IMR-90 (cell line): ENCODE measurements at regions not wholly inside any gene's neighbourhood (a gene's known extent, or its start where the extent isn't known, plus 50 kb on each side); places are given as distances from the start of the nearest gene placed in this dataset.

Source experiments
- CEBPB ChIP-seq: IDR thresholded peaks from 2 replicates; pipeline ENCODE4 v1.6.1; 2012; ENCODE audit warnings: low read depth, low read length, improper control_type of control experiment
- POLR2A ChIP-seq: IDR thresholded peaks from 2 replicates; pipeline ENCODE4 v1.6.1; 2012; ENCODE audit warnings: mild to moderate bottlenecking, low read depth, low read length
- RFX5 ChIP-seq: IDR thresholded peaks from 2 replicates; pipeline ENCODE4 v1.8.0; 2012; ENCODE audit warnings: low read depth, mild to moderate bottlenecking, low read length, moderate library complexity
- TF ChIP-seq, protein P1 (sequence below): conservative IDR thresholded peaks from 2 replicates; pipeline ENCODE4 v1.5.1; 2012; ENCODE audit warnings: mild to moderate bottlenecking, low read depth, low read length, improper control_type of control experiment

DNA sequence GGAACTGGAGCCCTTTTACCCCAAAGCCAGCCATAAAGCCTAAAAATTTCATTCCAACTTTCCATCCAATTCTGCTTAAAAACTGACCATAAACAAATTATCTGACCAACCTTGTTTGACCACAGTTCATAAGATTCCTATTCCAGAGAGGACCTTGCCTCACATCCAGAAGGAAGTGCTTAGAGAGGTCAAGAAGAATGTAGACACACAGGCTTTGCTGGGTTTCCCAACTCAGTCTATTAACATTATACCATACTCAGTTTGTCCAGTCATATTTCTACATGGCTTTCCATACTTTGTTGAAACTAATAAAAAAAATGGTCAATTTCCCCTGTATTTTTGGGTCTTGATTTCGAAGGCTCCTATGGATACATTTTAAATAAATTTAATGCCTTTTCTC lies 1522.5 kb downstream of the ARAP2 start:
- TF ChIP-seq, protein P1, sequence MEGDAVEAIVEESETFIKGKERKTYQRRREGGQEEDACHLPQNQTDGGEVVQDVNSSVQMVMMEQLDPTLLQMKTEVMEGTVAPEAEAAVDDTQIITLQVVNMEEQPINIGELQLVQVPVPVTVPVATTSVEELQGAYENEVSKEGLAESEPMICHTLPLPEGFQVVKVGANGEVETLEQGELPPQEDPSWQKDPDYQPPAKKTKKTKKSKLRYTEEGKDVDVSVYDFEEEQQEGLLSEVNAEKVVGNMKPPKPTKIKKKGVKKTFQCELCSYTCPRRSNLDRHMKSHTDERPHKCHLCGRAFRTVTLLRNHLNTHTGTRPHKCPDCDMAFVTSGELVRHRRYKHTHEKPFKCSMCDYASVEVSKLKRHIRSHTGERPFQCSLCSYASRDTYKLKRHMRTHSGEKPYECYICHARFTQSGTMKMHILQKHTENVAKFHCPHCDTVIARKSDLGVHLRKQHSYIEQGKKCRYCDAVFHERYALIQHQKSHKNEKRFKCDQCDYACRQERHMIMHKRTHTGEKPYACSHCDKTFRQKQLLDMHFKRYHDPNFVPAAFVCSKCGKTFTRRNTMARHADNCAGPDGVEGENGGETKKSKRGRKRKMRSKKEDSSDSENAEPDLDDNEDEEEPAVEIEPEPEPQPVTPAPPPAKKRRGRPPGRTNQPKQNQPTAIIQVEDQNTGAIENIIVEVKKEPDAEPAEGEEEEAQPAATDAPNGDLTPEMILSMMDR = no peak
- no peak for TF ChIP-seq POLR2A
- TF ChIP-seq RFX5 = no peak
- no peak for TF ChIP-seq CEBPB
